ENCODE measurements at regions not wholly inside any gene's neighbourhood (a gene's known extent, or its start where the extent isn't known, plus 50 kb on each side); places are given as distances from the start of the nearest gene placed in this dataset.

DNA sequence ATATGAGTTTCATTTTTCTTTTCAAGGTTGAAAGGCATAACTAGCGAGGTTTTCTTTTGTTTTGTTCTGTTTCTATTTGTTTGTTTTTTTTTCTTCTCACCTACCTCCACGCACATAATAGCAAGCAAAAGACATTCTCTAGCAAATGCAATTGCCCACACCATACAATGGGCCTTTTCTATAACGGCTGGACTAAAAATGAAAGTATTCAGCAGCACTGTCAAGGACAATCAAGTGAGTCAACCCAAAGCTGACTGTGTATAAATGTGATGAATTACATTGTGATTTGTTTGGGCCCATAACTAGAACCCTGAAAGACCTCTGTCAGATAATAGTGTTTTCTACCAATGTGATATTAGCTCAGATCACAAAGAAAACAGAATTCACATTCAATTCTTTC is 496.7 kb downstream of the RNF144B start:
- TF ChIP-seq CTCF (IDR thresholded peaks at IDR 0.05) (no peak), POLR2AphosphoS5 (IDR thresholded peaks at IDR 0.05) (no peak), POLR2A (IDR thresholded peaks at IDR 0.05) (no peak), EP300 (IDR thresholded peaks at IDR 0.05) (no peak)

All from upper lobe of left lung (tissue), 4 donors.